G401.6 (cell line): ENCODE measurements at regions not wholly inside any gene's neighbourhood (a gene's known extent, or its start where the extent isn't known, plus 50 kb on each side); places are given as distances from the start of the nearest gene placed in this dataset.
"Not testable (repeated sequence)": the region's sequence is repeated elsewhere in the genome, so short reads cannot be mapped to it uniquely, and the experiment has no call there.

Experiments used
- FAIRE-seq: peaks from 2 replicates; lab custom pipeline; 2012; peaks lifted over from hg19 to GRCh38; lab: Jason Lieb, UNC

DNA sequence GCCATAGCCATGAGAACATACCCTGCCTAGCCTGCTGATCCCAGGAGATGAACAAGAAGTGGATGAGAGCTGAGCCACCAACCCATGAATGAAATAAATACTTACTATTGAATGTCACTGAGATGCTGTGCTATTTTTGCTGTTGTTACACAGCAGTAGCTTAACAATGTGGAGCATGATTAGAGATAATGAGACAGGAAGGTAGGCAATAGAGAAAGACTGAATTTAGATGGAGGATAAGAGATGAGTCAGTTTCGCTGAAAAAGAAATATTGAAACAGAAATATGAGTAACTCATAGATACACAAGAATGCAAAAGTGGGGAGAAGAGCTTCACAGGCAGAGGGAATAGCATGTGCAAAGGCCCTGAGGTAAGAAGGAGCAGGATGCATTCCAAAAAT, 94.9 kb upstream of the TOP1 start:
- no peak for FAIRE-seq

DNA sequence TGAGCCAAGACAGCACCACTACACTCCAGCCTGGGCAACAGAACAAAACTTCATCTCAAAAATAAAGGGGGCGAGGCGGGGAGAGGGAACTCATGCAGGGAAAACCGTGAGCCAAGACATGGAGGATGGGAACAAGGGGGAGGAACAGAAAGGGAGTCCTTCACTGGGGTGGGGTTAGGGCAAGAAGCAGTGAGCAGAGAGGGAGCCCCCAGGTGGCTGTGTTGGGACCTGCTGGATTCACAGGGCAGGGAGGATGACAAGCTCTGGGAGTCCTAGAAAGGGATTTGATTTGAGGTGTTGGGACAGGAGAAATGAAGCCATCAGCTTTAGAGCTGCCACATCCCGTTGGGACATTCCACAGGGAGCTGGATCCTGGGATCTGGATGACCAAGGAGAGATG, 90.6 kb upstream of the TOP1 start:
- FAIRE-seq, result no peak

DNA sequence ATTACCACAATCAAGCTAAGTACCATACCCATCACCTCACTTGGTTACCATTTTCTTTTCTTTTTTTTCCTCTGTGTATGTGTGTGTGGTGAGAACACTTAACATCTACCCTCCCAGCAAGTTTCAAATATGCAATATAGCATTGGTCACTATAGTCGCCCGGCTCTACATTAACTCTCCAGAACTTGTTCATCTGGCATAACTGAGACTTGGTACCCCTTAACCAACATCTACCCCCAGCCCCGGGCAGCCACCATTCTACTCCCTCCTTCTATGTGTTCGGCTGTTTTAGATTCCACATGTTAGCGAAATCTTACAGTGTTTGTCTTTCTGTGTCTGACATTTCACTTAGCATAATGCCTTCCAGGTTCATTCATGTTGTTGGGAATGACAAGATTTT, 89.0 kb upstream of the TOP1 start:
- no peak for FAIRE-seq

- no peak for FAIRE-seq
These were observed 87.5 kb upstream of the TOP1 start for GRCh38 chr20:40941133-40941610.

DNA sequence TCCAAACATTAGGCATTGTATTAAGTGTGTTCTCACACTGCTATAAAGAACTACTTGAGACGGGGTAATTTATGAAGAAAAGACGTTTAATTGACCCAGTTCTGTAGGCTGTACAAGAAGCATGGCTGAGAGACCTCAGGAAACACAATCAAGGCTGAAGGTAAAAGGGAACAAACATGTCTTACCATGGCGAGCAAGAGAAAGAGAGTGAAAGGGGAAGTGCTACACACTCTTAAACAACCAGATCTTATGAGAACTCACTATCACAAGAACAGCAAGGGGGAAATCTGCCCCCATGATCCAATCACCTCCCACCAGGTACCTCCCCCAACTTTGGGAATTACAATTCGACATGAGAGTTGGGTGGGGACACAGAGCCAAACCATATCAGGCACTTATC, 86.6 kb upstream of the TOP1 start:
- no peak for FAIRE-seq

GRCh38 chr20:40942775-40943174, 85.8 kb upstream of the TOP1 start:
- FAIRE-seq, result no peak

GRCh38 chr20:40943591-40943990, 85.0 kb upstream of the TOP1 start:
- FAIRE-seq, result no peak

DNA sequence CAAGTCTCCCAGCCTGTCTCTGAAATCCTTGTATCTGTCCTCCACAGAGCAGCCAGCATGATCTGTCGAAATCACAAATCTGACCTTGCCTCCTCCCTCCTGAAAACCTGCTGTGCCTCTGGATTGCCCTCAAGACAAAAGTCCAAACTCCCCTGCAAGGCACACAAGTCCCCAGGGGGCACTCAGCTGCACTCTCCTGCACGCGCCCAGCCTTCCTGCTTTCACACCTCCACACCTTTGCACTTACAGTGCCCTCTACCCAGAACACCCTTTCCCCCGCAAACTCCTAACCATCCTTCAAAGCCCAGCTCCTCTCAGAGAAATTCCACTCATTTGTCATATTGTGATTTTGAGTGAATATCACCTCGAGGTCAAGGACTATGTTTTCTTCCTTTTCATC, 83.4 kb upstream of the TOP1 start:
- no peak for FAIRE-seq

GRCh38 chr20:40945754-40946450, 82.7 kb upstream of the TOP1 start:
- FAIRE-seq, result no peak

GRCh38 chr20:40946451-40946850, 82.2 kb upstream of the TOP1 start:
- FAIRE-seq, result no peak

GRCh38 chr20:40948465-40949267, 80.0 kb upstream of the TOP1 start:
- FAIRE-seq, result no peak

- no peak for FAIRE-seq
These were observed 79.3 kb upstream of the TOP1 start for GRCh38 chr20:40949346-40949745.

GRCh38 chr20:40952136-40952535, 76.5 kb upstream of the TOP1 start:
- FAIRE-seq, result no peak

DNA sequence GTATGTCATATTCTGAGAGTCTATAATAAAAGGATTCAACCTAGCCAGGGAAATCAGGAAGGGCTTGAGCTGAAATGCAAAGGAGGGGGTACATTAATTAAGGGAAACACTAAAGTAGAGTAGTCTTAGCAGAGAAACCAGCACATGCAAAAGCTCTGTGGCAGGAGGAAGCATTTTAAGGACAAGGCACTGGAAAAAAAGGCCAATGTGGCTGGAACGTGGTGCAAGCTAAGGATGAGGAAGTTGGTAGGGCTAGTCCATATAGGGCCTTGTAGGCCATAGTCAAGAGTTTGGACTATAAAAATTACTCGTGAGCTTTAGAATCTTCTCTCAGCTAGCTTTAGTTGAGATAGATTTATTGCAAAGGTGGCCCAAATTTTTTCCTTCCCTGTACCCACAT, 75.2 kb upstream of the TOP1 start:
- no peak for FAIRE-seq

GRCh38 chr20:40953856-40954255, 74.8 kb upstream of the TOP1 start:
- FAIRE-seq, result no peak

DNA sequence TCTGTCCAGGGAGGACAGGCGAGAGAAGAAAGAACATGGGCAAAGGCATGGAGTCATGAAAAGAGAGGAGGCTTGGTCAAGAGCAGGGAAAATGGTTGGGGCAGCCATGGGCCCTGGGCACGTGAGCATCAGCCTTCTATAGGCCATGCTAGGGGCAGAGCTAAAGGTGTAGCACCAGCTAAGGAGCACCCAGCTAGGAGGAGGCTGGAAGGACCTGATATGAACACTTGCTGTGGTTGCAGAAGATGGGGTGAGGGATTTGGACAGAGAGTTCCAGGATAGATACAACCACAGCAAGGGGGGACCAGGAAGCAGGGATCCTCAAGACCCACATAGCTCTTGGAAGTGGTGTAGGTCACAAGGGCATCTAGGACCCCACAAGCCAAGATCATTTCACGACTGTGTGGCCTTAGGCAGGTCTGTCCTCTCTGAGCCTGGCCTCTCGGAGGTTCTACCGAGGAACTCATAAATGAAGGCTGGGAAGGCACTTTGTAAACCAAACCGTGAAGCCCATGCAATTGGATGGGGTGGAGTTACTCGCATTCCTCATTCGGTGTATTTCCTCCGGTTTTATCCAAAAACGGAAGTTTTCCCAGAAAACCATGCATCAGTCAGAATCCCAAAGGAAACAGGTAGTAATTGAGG, 74.0 kb upstream of the TOP1 start:
- FAIRE-seq, result no peak

GRCh38 chr20:40955326-40955725, 73.3 kb upstream of the TOP1 start:
- no peak for FAIRE-seq

DNA sequence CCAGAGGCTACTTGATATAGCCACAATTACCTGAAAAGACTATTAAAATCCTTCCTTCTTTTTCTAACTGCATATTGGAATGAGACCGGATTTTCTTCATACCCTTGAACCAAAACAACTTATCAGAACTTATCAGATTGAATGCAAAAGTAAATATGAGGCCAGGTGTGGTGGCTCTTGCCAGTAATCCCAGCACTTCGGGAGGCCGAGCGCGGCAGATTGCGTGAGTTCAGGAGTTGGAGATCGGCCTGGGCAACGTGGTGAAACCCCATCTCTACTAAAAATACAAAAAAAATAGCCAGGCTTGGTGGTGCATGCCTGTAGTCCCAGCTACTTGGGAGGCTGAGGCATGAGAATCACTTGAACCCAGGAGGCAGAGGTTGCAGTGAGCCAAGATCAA, 72.8 kb upstream of the TOP1 start:
- not testable (repeated sequence) for FAIRE-seq

DNA sequence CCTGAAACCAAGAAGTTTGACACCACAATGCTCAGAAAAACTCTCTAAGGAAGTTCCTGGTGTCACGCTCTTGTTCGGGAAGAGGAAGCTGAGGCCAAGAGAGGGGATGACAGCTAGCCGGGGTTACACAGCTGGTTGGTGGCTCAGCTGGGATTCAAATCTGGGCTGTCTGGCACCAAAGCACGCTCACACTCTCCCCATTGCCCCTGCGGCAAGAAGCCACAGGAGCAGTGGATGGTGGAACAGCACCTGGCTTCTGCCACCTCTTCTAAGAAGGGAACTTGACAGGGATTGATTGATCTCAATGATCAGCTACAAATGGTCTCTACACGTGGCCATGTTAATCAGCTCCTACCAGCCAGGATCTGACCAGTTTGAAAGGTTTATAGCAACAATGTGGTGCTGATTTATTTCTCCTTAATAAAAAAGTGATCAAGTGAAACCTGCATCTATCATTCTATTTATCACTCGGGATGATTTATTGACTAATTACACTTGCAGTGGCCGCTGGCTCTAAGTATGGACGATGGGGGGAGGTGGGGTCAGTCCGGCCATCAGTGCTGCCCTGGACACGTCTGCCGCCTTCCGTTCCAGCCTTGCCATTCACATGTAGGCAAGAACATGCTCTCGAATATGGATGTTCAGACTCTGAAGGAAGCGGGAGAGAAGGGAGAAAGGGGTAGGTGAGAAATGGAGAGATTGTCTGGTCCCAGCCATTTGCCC, 71.9 kb upstream of the TOP1 start:
- no peak for FAIRE-seq

DNA sequence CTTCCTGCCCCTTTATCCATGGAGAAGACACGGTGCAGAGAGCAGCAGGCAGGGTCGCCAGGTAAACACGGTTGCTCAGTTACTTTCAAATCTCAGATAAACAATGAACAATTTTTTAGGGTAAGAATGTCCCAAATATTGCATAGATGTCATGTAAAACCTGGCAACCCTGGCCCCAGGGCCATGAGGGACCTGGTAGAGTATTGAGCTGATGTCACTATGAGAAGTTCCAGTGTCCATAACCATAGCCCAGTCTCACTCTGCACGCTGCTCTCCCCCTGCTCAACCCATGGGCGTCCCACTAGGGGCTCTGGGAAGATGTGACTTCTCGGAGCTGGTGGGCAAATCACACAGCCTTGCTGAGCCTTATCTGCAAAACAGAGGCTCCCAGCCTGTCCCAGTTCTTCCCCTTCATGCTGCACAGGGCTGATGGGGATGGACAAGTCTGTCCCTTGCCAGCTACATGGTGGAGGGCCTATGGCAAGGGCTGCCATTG, 71.3 kb upstream of the TOP1 start:
- FAIRE-seq, result no peak

DNA sequence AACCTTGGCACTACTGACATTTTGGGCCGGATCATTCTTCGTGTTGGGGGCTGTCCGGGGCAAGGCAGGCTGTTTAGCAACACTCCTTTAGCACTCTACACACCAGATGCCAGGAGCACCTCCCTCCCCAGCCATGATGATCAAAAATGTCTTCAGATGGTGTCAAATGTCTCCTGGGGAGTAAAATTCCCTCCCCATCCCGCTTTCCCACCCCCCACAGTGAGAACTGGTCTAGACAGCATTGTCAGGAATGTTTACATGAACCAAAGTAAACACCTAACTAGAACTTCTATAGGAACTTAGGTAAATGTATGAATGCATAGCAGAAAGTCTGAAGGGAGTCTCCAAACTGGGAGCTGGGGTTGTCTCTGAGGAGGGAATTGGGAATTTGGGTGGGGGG, 70.0 kb upstream of the TOP1 start:
- no peak for FAIRE-seq

- no peak for FAIRE-seq
These were observed 69.1 kb upstream of the TOP1 start for GRCh38 chr20:40959325-40960092.
